ENCODE measurements at regions not wholly inside any gene's neighbourhood (a gene's known extent, or its start where the extent isn't known, plus 50 kb on each side); places are given as distances from the start of the nearest gene placed in this dataset.
A peak's percentile ranks its signal among the peaks of the same experiment; 100 is the strongest.

DNA sequence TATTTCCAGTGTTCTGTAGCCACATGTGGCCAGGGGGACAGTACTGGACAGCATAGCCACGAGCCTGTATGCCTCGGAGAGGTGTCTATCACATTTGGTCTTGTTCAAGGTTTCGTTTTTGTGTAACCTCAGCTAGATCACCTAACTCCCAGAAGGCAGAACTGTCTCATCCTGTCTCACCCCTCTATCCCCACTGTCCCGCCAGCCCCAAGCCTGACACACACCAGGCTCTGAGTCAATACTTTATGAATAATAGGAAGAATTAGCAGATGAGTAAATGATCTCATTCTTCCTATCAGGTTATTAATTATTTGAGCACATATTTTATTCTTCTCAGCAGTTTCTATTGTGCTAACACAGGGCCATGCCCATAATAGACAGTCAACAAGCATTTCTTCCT lies 132.2 kb downstream of the NUFIP1 start:
- peaks cover 0 to 16% (median 7%) of the 10 kb centered on the region in 3 donors for H3K4me1 ChIP-seq (ENCODE audit: control insufficient read depth in 2 of 3, insufficient read depth in 2 of 3, low read depth in 1 of 3, low read length in 3 of 3)
- no peaks in the 10 kb centered on the region for H3K9me3 ChIP-seq (ENCODE audit: control insufficient read depth in 2 of 3, insufficient read depth in 1 of 3, low read length in 3 of 3)
- TF ChIP-seq CTCF (IDR thresholded peaks at IDR 0.05; ENCODE audit: borderline replicate concordance, extremely low read depth, insufficient read depth): no peak
- H3K27me3 ChIP-seq (ENCODE audit: control insufficient read depth, insufficient read depth, low read length): no peaks in the 10 kb centered on the region
- DNase-seq (no peak), FAIRE-seq (no peak)
- no peak overlapping the region for H3K9ac ChIP-seq (ENCODE audit: low read length in 3 of 3)
- H3K36me3 ChIP-seq (ENCODE audit: control insufficient read depth in 2 of 3, insufficient read depth in 3 of 3, low read length in 3 of 3): no peaks in the 10 kb centered on the region
- no peak overlapping the region for H3K27ac ChIP-seq (ENCODE audit: low read depth in 2 of 2, low read length in 2 of 2)
- intact Hi-C loops (cut with DNase I): no loop called here
- H3K4me3 ChIP-seq (ENCODE audit: low read length in 3 of 3): no peak overlapping the region

DNA sequence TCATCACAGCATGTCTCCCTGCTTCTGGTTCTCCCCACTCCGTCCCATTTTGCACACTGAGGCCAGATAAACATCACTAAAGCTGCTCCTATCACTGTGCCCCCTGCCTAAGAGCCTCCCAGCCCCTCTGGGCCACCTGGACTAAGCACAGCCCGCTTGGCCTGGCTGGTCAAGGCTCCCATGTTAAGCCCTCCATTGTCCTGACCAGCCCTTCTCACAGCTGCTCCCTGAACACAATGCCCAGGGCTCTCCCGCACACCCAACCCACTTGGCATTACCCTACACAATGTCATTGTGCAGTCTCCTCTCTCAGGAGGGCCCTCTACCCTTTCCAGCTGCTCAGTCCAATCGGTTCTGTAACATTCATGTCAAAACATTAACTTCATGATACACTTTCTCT lies 133.4 kb downstream of the NUFIP1 start:
- Histone ChIP-seq H3K4me1 (ENCODE audit: control insufficient read depth in 2 of 3, insufficient read depth in 2 of 3, low read depth in 1 of 3, low read length in 3 of 3) (peaks cover 0 to 19% (median 10%) of the 10 kb centered on the region in 3 donors), H3K9me3 (ENCODE audit: control insufficient read depth in 2 of 3, insufficient read depth in 1 of 3, low read length in 3 of 3) (no peaks in the 10 kb centered on the region), H3K4me3 (ENCODE audit: low read length in 3 of 3) (no peak overlapping the region), H3K36me3 (ENCODE audit: control insufficient read depth in 2 of 3, insufficient read depth in 3 of 3, low read length in 3 of 3) (no peaks in the 10 kb centered on the region), H3K27me3 (ENCODE audit: control insufficient read depth, insufficient read depth, low read length) (no peaks in the 10 kb centered on the region), H3K9ac (ENCODE audit: low read length in 3 of 3) (no peak overlapping the region), H3K27ac (ENCODE audit: low read depth in 2 of 2, low read length in 2 of 2) (no peak overlapping the region)
- no peak for TF ChIP-seq CTCF (IDR thresholded peaks at IDR 0.05; ENCODE audit: borderline replicate concordance, extremely low read depth, insufficient read depth)
- intact Hi-C loops (cut with DNase I): no loop called here
- DNase-seq: no peak
- FAIRE-seq: no peak

DNA sequence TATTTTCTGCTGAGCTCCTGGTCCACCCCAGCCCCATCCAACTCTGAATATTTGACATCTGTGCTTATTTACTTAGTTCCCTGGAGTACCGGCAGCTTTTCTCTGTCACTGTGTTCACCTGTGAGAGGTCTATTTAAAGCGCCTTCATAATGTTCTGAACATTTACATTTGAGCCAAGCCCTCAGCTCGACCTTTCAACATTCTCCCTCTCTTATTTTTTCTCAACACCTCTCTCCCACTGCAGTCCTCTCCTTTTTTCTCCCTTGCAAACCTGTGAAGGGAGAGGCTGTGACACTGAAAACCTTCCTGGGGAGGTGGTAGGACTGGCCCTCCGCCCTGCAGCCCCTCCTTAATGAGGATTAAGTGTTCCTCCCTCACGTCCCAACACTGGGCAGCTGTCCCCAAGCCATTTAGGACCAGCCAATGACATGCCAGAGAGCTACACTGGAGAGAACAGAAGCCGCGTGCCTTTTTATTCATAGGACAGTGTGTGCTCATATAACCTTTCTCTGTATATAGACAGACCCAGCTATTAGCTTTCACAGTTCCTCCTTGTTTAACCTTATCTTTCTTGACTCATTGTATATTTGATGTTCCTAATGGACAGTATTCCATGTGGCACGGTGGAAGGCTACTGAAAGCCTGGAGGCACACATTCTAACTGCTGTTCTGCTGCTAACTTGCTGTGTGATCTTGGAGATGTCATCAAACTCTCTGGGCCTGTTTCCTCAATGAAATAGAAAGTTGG lies 134.8 kb downstream of the NUFIP1 start:
- Histone ChIP-seq H3K4me1 (ENCODE audit: control insufficient read depth in 2 of 3, insufficient read depth in 2 of 3, low read depth in 1 of 3, low read length in 3 of 3) (peaks cover 0 to 33% (median 18%) of the 10 kb centered on the region in 3 donors), H3K4me3 (ENCODE audit: low read length in 3 of 3) (no peak overlapping the region), H3K27me3 (ENCODE audit: control insufficient read depth, insufficient read depth, low read length) (no peaks in the 10 kb centered on the region), H3K9me3 (ENCODE audit: control insufficient read depth in 2 of 3, insufficient read depth in 1 of 3, low read length in 3 of 3) (no peaks in the 10 kb centered on the region), H3K27ac (ENCODE audit: low read depth in 2 of 2, low read length in 2 of 2) (peak overlapping the region; percentile 49 to 66), H3K9ac (ENCODE audit: low read length in 3 of 3) (no peak overlapping the region), H3K36me3 (ENCODE audit: control insufficient read depth in 2 of 3, insufficient read depth in 3 of 3, low read length in 3 of 3) (no peaks in the 10 kb centered on the region)
- TF ChIP-seq CTCF (IDR thresholded peaks at IDR 0.05; ENCODE audit: borderline replicate concordance, extremely low read depth, insufficient read depth): no peak
- intact Hi-C loops (cut with DNase I): no loop called here
- DNase-seq: peak in 2 of 5 donors; percentile 29 to 30
- no peak for FAIRE-seq

All from kidney (tissue), 13 donors.